Sigmoid colon (tissue), 4 donors: ENCODE measurements at regions not wholly inside any gene's neighbourhood (a gene's known extent, or its start where the extent isn't known, plus 50 kb on each side); places are given as distances from the start of the nearest gene placed in this dataset.

ENCODE experiments used
- EP300 ChIP-seq, 4 donors: sonication (generic); formaldehyde crosslinking; IDR thresholded peaks; one replicate each; pipeline ENCODE4 v1.6.1; 2017; ENCODE audit warnings: antibody characterized with exemption in 4 of 4
- TF ChIP-seq, protein P1 (sequence below), 4 experiments: fragments of 450-650 bp in 3 of 4; fragments of 200-600 bp in 1 of 4; IDR thresholded peaks; one replicate each; pipeline ENCODE4 v1.5.1; 2016 to 2019; ENCODE audit warnings: antibody characterized with exemption in 4 of 4, mild to moderate bottlenecking in 3 of 4, moderate library complexity in 2 of 4

DNA sequence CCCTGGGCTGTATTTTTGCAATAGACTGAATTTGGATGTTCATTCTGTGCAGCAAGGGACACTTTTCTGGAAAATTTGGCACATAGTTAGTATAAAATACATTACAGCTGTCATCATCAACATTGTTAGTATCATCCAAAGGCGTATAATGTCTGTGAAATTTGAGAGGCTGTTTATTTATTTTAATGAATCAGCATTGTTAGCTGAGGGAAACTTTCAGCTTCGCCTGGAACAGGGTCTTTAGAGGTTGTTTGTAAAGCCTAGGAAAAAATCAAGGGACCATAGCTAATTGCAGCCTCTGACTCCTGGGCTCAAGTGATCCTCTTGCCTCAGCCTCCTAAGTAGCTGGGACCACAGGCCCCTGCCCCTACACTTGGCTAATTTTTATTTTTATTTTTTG lies 106.8 kb upstream of the USP24 start:
- TF ChIP-seq, protein P1, sequence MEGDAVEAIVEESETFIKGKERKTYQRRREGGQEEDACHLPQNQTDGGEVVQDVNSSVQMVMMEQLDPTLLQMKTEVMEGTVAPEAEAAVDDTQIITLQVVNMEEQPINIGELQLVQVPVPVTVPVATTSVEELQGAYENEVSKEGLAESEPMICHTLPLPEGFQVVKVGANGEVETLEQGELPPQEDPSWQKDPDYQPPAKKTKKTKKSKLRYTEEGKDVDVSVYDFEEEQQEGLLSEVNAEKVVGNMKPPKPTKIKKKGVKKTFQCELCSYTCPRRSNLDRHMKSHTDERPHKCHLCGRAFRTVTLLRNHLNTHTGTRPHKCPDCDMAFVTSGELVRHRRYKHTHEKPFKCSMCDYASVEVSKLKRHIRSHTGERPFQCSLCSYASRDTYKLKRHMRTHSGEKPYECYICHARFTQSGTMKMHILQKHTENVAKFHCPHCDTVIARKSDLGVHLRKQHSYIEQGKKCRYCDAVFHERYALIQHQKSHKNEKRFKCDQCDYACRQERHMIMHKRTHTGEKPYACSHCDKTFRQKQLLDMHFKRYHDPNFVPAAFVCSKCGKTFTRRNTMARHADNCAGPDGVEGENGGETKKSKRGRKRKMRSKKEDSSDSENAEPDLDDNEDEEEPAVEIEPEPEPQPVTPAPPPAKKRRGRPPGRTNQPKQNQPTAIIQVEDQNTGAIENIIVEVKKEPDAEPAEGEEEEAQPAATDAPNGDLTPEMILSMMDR (IDR thresholded peaks at IDR 0.05): no peak
- no peak for TF ChIP-seq EP300 (IDR thresholded peaks at IDR 0.05)
